KMS-11 (cell line): ENCODE measurements at regions not wholly inside any gene's neighbourhood (a gene's known extent, or its start where the extent isn't known, plus 50 kb on each side); places are given as distances from the start of the nearest gene placed in this dataset.

Experiments used
- H2AFZ ChIP-seq: fragments of 200-600 bp; sonication (generic); 2 replicates; pipeline ENCODE4 v1.6.1; 2016; ENCODE audit warnings: antibody characterized with exemption, mixed run types, low read depth
- H3K27ac ChIP-seq: fragments of 200-600 bp; sonication (generic); 2 replicates; pipeline ENCODE4 v1.6.1; 2016; ENCODE audit warnings: mild to moderate bottlenecking, mixed run types
- H3K27me3 ChIP-seq: fragments of 200-600 bp; sonication (generic); 2 replicates; pipeline ENCODE4 v1.6.1; 2017; ENCODE audit warnings: mild to moderate bottlenecking, low read depth, mixed run types, moderate library complexity; ENCODE audit not compliant: insufficient read depth
- H3K36me3 ChIP-seq: fragments of 200-600 bp; sonication (generic); 2 replicates; pipeline ENCODE4 v1.6.1; 2017; ENCODE audit warnings: mild to moderate bottlenecking, mixed run types; ENCODE audit not compliant: insufficient read depth
- H3K4me1 ChIP-seq: fragments of 200-600 bp; sonication (generic); 2 replicates; pipeline ENCODE4 v1.6.1; 2016; ENCODE audit warnings: mild to moderate bottlenecking, low read depth, mixed run types; ENCODE audit not compliant: poor library complexity, severe bottlenecking
- H3K4me2 ChIP-seq: fragments of 200-600 bp; sonication (generic); 2 replicates; pipeline ENCODE4 v1.7.0; 2016; ENCODE audit warnings: mild to moderate bottlenecking, mixed run types
- H3K4me3 ChIP-seq: fragments of 200-600 bp; sonication (generic); IDR thresholded peaks from 2 replicates; pipeline ENCODE4 v1.6.1; 2017; ENCODE audit warnings: low read depth, low read length, mixed read lengths; ENCODE audit not compliant: insufficient read depth
- H3K79me2 ChIP-seq: fragments of 200-600 bp; sonication (generic); 2 replicates; pipeline ENCODE4 v1.6.1; 2016; ENCODE audit warnings: low read depth, mixed run types; ENCODE audit not compliant: insufficient read depth
- H3K9ac ChIP-seq: fragments of 200-600 bp; sonication (generic); 2 replicates; pipeline ENCODE4 v1.6.1; 2016; ENCODE audit warnings: mild to moderate bottlenecking, mixed run types
- H4K20me1 ChIP-seq: fragments of 200-600 bp; sonication (generic); 2 replicates; pipeline ENCODE4 v1.6.1; 2016; ENCODE audit warnings: mild to moderate bottlenecking, mixed run types; ENCODE audit not compliant: insufficient read depth
- TF ChIP-seq, protein P1 (sequence below): fragments of 200-600 bp; sonication (generic); conservative IDR thresholded peaks from 2 replicates; pipeline ENCODE4 v1.6.1; 2017; ENCODE audit warnings: low read depth, mild to moderate bottlenecking, antibody characterized with exemption, low read length, moderate library complexity, mixed read lengths

DNA sequence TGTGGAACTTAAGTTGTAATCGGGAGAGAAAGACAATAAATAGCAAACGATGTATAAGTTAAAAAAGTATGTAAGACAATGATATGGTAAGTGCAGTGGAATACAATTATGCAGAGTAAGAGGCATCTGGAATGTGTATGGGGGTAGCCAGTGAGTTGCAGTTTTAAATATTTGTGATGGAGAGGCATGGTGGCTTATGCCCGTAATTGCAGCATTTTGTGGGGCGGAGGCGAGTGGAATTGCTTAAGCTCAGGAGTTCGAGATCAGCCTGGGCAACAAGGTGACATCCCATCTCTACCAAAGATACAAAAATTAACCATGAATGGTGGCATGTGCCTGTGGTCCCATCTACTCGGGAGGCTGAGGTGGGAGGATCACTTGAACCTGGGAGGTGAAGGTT is 52.5 kb upstream of the WDFY3 start:
- H3K36me3 ChIP-seq = no peaks in the 10 kb centered on the region
- TF ChIP-seq, protein P1, sequence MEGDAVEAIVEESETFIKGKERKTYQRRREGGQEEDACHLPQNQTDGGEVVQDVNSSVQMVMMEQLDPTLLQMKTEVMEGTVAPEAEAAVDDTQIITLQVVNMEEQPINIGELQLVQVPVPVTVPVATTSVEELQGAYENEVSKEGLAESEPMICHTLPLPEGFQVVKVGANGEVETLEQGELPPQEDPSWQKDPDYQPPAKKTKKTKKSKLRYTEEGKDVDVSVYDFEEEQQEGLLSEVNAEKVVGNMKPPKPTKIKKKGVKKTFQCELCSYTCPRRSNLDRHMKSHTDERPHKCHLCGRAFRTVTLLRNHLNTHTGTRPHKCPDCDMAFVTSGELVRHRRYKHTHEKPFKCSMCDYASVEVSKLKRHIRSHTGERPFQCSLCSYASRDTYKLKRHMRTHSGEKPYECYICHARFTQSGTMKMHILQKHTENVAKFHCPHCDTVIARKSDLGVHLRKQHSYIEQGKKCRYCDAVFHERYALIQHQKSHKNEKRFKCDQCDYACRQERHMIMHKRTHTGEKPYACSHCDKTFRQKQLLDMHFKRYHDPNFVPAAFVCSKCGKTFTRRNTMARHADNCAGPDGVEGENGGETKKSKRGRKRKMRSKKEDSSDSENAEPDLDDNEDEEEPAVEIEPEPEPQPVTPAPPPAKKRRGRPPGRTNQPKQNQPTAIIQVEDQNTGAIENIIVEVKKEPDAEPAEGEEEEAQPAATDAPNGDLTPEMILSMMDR = no peak
- no peak overlapping the region for H3K9ac ChIP-seq
- no peak overlapping the region for H3K4me2 ChIP-seq
- no peaks in the 10 kb centered on the region for H3K4me1 ChIP-seq
- H3K27me3 ChIP-seq = no peaks in the 10 kb centered on the region
- no peaks in the 10 kb centered on the region for H4K20me1 ChIP-seq
- no peak overlapping the region for H3K4me3 ChIP-seq
- no peak overlapping the region for H3K27ac ChIP-seq
- no peak overlapping the region for H2AFZ ChIP-seq
- no peaks in the 10 kb centered on the region for H3K79me2 ChIP-seq

DNA sequence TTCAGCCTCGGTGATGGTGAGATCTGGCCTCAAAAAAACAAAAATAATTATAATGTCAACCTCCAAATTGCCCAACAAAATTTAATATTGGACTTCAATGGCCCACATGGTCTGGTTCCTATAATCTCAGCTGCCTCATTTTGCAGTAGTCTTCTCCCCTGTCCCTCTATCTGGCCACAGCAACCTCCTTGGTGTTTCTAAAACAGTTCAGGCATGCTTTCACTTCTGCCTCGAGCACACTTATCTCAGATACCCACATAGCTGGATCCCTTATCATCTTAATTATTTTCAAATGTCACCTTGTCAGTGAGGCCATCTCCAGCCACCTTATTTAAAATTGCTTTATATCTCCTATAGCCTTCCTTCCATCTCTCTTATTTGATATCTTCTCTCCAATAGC is 52.9 kb upstream of the WDFY3 start:
- no peak overlapping the region for H3K9ac ChIP-seq
- H2AFZ ChIP-seq = no peak overlapping the region
- no peaks in the 10 kb centered on the region for H4K20me1 ChIP-seq
- no peaks in the 10 kb centered on the region for H3K27me3 ChIP-seq
- H3K79me2 ChIP-seq = no peaks in the 10 kb centered on the region
- H3K36me3 ChIP-seq = no peaks in the 10 kb centered on the region
- H3K4me3 ChIP-seq = no peak overlapping the region
- H3K4me2 ChIP-seq = no peak overlapping the region
- H3K4me1 ChIP-seq = no peaks in the 10 kb centered on the region
- TF ChIP-seq, protein P1 = no peak
- H3K27ac ChIP-seq = no peak overlapping the region

DNA sequence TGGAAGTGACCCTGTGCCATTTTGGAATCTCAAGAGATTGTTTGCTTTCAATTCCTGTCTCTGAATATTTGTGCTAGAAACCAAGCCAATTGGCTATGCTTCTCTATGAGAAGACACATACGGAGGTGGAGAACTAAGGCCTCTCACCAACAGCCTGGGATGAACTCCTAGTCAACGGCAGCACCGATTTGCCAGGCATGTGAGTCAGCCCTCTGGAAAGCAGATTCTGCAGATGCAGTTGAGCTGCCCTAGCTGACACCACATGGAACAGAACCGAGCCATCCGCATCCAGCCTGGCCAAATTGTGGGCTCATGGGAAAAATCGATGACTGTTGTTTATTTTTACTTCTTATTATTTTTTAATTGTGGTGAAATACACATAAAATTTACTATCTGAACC is 58.2 kb upstream of the WDFY3 start:
- Histone ChIP-seq H4K20me1 (no peaks in the 10 kb centered on the region), H3K4me2 (no peak overlapping the region), H2AFZ (no peak overlapping the region), H3K4me3 (no peak overlapping the region), H3K4me1 (no peaks in the 10 kb centered on the region), H3K36me3 (no peaks in the 10 kb centered on the region), H3K79me2 (no peaks in the 10 kb centered on the region), H3K27me3 (no peaks in the 10 kb centered on the region), H3K27ac (no peak overlapping the region), H3K9ac (no peak overlapping the region)
- TF ChIP-seq, protein P1 = no peak

DNA sequence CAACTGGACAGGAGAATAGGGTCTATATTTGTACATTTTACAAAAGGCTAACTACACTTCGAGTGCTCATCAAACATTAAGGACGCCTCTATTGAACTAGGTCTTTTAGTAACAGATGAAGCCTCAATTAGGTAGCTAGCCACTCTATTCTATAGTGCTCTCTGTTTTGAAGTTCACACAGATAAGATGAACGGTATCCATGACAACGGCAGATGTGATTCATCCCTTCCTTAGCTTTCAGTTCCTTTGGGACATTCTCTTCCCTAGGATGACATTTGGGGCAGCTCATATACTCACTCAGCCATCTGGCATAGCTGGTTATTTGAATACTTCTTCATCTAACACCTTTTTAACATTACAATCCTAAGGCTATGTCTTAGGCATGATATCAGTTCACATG is 62.4 kb upstream of the WDFY3 start:
- Histone ChIP-seq H3K27me3 (no peaks in the 10 kb centered on the region), H3K36me3 (no peaks in the 10 kb centered on the region), H2AFZ (no peak overlapping the region), H3K4me2 (no peak overlapping the region), H3K9ac (no peak overlapping the region), H3K27ac (no peak overlapping the region), H3K79me2 (no peaks in the 10 kb centered on the region), H4K20me1 (no peaks in the 10 kb centered on the region), H3K4me3 (no peak overlapping the region), H3K4me1 (no peaks in the 10 kb centered on the region)
- TF ChIP-seq, protein P1 = no peak

DNA sequence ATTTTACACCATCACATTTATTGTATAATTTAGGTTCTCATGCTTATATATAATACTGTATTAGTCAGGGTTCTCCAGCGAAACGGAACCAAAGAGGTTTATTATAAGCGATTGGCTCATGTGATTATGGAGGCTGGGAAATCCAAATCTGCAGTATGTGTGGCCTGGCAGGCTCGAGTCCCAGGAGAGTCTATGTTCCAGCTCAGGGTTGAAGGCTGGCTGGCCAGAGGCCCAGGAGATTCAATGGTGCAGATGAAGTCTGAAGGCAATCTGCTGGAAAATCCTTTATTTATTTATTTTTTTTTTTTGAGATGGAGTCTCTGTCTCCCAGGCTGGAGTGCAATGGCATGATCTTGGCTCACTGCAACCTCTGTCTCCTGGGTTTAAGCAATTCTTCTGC is 63.0 kb upstream of the WDFY3 start:
- Histone ChIP-seq H2AFZ (no peak overlapping the region), H3K79me2 (no peaks in the 10 kb centered on the region), H3K27me3 (no peaks in the 10 kb centered on the region), H3K4me2 (no peak overlapping the region), H3K4me1 (no peaks in the 10 kb centered on the region), H3K27ac (no peak overlapping the region), H3K9ac (no peak overlapping the region), H3K4me3 (no peak overlapping the region), H3K36me3 (no peaks in the 10 kb centered on the region), H4K20me1 (no peaks in the 10 kb centered on the region)
- TF ChIP-seq, protein P1 = no peak
